Activated CD8-positive, alpha-beta T cell treated with anti-CD3 and anti-CD28 coated beads for 36 hours (primary cell): ENCODE measurements at regions not wholly inside any gene's neighbourhood (a gene's known extent, or its start where the extent isn't known, plus 50 kb on each side); places are given as distances from the start of the nearest gene placed in this dataset. TPM values are rescaled to one million over a fixed set of nuclear protein-coding genes. Genes with fewer than 3 reads are reported as not detected.

Source experiments
- ATAC-seq: fragments of 200-7000 bp; cut with Tn5 transposase; one replicate; pipeline ENCODE4 v1.10.0; 2021; ENCODE audit warnings: mild to moderate bottlenecking, moderate library complexity
- CTCF ChIA-PET: fragments of 350-600 bp; sonication (Branson Sonifier 250); formaldehyde crosslinking; loops from one replicate; lab custom pipeline; 2021; ENCODE audit warnings: antibody characterized with exemption; lab: Charles Lee
- POLR2A ChIA-PET: fragments of 350-600 bp; sonication (Branson Sonifier 250); formaldehyde crosslinking; loops from one replicate; lab custom pipeline; 2021; ENCODE audit warnings: antibody characterized with exemption; lab: Charles Lee
- DNase-seq: peaks from one replicate; pipeline ENCODE4 v3.0.0-alpha.2; 2020
- H3K27ac Mint-ChIP-seq: one replicate; pipeline ENCODE4 v1.8.0; 2021; ENCODE audit warnings: mild to moderate bottlenecking, mixed read lengths
- H3K27me3 Mint-ChIP-seq: one replicate; pipeline ENCODE4 v1.8.0; 2021; ENCODE audit warnings: mixed read lengths
- H3K36me3 Mint-ChIP-seq: one replicate; pipeline ENCODE4 v1.8.0; 2021; ENCODE audit warnings: low read depth, mixed read lengths
- H3K4me1 Mint-ChIP-seq: one replicate; pipeline ENCODE4 v1.8.0; 2021; ENCODE audit warnings: low read depth, mixed read lengths
- H3K4me3 Mint-ChIP-seq: one replicate; pipeline ENCODE4 v1.8.0; 2021; ENCODE audit warnings: mild to moderate bottlenecking, moderate library complexity, mixed read lengths
- H3K9me3 Mint-ChIP-seq: one replicate; pipeline ENCODE4 v1.8.0; 2021; ENCODE audit warnings: mixed read lengths
- intact Hi-C: fragments of 100-400 bp; cut with micrococcal nuclease; formaldehyde crosslinking; loops from one replicate; pipeline ENCODE4 v1.10.0; 2022
- microRNA-seq: library from miRNA; unstranded; fragments of <30 nt; microRNA quantifications from one replicate; pipeline ENCODE4 v1.2.0, GENCODE V29; 2022; ENCODE audit warnings: borderline microRNAs expressed, borderline replicate concordance
- TF ChIP-seq, protein P1 (sequence below): fragments of 200-600 bp; IDR thresholded peaks from one replicate; pipeline ENCODE4 v1.8.0; 2022; ENCODE audit warnings: antibody characterized with exemption, mild to moderate bottlenecking

DNA sequence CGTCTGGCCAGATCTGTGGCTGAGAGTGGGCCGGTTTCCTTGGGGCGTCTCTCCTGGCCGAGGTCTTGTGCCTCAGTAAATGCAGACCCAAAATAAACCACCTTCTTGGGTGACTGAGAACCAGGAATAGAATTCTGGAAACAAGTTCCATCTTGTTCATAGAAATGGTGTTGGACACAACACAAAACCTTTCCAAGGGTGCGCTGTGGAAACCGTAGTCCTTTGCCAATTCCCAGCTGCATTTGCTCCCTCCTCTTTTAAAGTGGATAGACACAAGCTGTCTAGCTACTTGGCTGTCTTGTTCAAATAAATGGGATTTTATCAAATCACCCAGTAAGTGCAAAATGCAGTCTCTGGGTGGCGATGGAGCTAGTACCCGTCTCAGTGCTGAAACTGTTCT is 300.2 kb downstream of the SHANK2 start:
- Mint-ChIP-seq H3K4me3 (no peak overlapping the region), H3K27me3 (peaks cover 3% of the 10 kb centered on the region), H3K9me3 (peaks cover 11% of the 10 kb centered on the region), H3K27ac (no peak overlapping the region), H3K4me1 (no peaks in the 10 kb centered on the region), H3K36me3 (no peaks in the 10 kb centered on the region)
- ChIA-PET POLR2A (no interaction called here), CTCF (no interaction called here)
- DNase-seq (no peak), ATAC-seq (no peak)
- intact Hi-C loops = no loop called here
- TF ChIP-seq, protein P1, sequence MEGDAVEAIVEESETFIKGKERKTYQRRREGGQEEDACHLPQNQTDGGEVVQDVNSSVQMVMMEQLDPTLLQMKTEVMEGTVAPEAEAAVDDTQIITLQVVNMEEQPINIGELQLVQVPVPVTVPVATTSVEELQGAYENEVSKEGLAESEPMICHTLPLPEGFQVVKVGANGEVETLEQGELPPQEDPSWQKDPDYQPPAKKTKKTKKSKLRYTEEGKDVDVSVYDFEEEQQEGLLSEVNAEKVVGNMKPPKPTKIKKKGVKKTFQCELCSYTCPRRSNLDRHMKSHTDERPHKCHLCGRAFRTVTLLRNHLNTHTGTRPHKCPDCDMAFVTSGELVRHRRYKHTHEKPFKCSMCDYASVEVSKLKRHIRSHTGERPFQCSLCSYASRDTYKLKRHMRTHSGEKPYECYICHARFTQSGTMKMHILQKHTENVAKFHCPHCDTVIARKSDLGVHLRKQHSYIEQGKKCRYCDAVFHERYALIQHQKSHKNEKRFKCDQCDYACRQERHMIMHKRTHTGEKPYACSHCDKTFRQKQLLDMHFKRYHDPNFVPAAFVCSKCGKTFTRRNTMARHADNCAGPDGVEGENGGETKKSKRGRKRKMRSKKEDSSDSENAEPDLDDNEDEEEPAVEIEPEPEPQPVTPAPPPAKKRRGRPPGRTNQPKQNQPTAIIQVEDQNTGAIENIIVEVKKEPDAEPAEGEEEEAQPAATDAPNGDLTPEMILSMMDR = no peak

- ATAC-seq = no peak
- no peaks in the 10 kb centered on the region for H3K36me3 Mint-ChIP-seq
- DNase-seq = no peak
- H3K4me3 Mint-ChIP-seq = no peak overlapping the region
- ChIA-PET CTCF (no interaction called here), POLR2A (no interaction called here)
- H3K9me3 Mint-ChIP-seq = peaks cover 11% of the 10 kb centered on the region
- H3K27me3 Mint-ChIP-seq = no peaks in the 10 kb centered on the region
- intact Hi-C loops = no loop called here
- TF ChIP-seq, protein P1 = no peak
- no peak overlapping the region for H3K27ac Mint-ChIP-seq
- H3K4me1 Mint-ChIP-seq = no peaks in the 10 kb centered on the region
These were observed 298.7 kb downstream of the SHANK2 start for GRCh38 chr11:70953720-70954119.

DNA sequence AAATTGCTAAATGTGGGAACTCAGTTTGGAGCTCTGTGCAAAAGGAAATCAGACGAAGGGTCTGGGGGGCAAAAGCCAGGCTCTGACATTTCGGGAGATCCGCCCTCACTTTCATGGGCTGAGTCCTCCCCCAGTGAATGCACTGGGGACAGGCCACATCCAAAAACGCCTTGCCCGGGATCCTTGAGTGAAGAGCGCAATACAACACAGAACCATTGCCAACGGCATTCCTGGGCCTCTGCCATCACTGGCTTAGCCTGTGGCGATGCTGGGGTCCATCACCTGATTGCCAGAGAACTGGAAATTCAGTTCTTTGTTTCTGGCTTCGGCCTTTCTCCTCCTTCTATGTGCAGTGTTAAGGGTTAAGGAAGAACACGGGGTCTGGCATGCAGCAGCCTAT is 297.9 kb downstream of the SHANK2 start:
- TF ChIP-seq, protein P1 = no peak
- peaks cover 11% of the 10 kb centered on the region for H3K9me3 Mint-ChIP-seq
- no peak overlapping the region for H3K4me3 Mint-ChIP-seq
- H3K27ac Mint-ChIP-seq = no peak overlapping the region
- H3K36me3 Mint-ChIP-seq = no peaks in the 10 kb centered on the region
- ATAC-seq = no peak
- no peaks in the 10 kb centered on the region for H3K27me3 Mint-ChIP-seq
- no peak for DNase-seq
- POLR2A ChIA-PET = no interaction called here
- no peaks in the 10 kb centered on the region for H3K4me1 Mint-ChIP-seq
- intact Hi-C loops = no loop called here
- CTCF ChIA-PET = no interaction called here

Small RNA genes in the stretch of these regions (microRNA-seq; reads per million reads assigned to microRNA genes)
- not detected for gene MIR3664
